ENCODE measurements at regions not wholly inside any gene's neighbourhood (a gene's known extent, or its start where the extent isn't known, plus 50 kb on each side); places are given as distances from the start of the nearest gene placed in this dataset.

DNA sequence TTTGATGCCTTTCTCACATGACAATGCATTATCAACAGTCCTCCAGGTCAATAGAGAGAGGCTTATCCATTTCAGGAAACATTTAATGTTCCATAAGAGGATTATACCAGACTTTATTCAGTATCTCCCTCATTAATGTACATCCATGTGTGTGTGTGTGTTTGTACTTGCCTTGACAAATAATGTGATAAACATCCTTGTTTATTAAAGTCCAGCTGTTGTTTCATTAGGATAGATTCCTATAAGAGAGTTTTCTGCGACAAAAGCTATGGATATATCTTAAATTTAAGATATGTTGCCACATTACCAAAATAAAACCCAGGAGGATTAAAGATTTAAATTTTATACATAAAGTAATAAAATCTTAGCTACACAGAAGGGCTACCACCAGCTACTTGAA, 492.6 kb downstream of the TOX3 start:
- intact Hi-C loops (cut with micrococcal nuclease), result no loop called here
- no peaks in the 10 kb centered on the region for H3K27me3 ChIP-seq (ENCODE audit: control insufficient read depth, insufficient read depth, low read length)
- no peaks in the 10 kb centered on the region for H3K4me1 Mint-ChIP-seq
- DNase-seq (no peak), ATAC-seq (no peak)
- no peak overlapping the region for H3K4me3 Mint-ChIP-seq
- no peaks in the 10 kb centered on the region for H3K27me3 Mint-ChIP-seq (ENCODE audit: low read depth in 2 of 2)
- H3K4me3 ChIP-seq (ENCODE audit: low read length), result no peak overlapping the region
- no peak overlapping the region for H3K27ac ChIP-seq (ENCODE audit: low read length)
- no peaks in the 10 kb centered on the region for H3K36me3 ChIP-seq (ENCODE audit: control insufficient read depth, insufficient read depth, low read length)
- H3K9me3 ChIP-seq (ENCODE audit: control insufficient read depth, insufficient read depth, low read length), result peaks cover 3% of the 10 kb centered on the region
- no peak overlapping the region for H3K27ac Mint-ChIP-seq
- no CpG with 5 or more reads among the region's 1 CpG for WGBS (ENCODE audit: insufficient coverage)
- no peaks in the 10 kb centered on the region for H3K36me3 Mint-ChIP-seq
- H3K9me3 Mint-ChIP-seq, result peaks cover 2% of the 10 kb centered on the region in 2 donors
- TF ChIP-seq, protein P1, sequence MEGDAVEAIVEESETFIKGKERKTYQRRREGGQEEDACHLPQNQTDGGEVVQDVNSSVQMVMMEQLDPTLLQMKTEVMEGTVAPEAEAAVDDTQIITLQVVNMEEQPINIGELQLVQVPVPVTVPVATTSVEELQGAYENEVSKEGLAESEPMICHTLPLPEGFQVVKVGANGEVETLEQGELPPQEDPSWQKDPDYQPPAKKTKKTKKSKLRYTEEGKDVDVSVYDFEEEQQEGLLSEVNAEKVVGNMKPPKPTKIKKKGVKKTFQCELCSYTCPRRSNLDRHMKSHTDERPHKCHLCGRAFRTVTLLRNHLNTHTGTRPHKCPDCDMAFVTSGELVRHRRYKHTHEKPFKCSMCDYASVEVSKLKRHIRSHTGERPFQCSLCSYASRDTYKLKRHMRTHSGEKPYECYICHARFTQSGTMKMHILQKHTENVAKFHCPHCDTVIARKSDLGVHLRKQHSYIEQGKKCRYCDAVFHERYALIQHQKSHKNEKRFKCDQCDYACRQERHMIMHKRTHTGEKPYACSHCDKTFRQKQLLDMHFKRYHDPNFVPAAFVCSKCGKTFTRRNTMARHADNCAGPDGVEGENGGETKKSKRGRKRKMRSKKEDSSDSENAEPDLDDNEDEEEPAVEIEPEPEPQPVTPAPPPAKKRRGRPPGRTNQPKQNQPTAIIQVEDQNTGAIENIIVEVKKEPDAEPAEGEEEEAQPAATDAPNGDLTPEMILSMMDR (IDR thresholded peaks at IDR 0.05), result no peak
- no peaks in the 10 kb centered on the region for H3K4me1 ChIP-seq (ENCODE audit: control insufficient read depth, insufficient read depth, low read length)

GRCh38 chr16:52052818-52053217, 494.1 kb downstream of the TOX3 start:
- Histone ChIP-seq H3K4me3 (ENCODE audit: low read length) (no peak overlapping the region), H3K27ac (ENCODE audit: low read length) (no peak overlapping the region), H3K27me3 (ENCODE audit: control insufficient read depth, insufficient read depth, low read length) (no peaks in the 10 kb centered on the region), H3K9me3 (ENCODE audit: control insufficient read depth, insufficient read depth, low read length) (no peaks in the 10 kb centered on the region), H3K4me1 (ENCODE audit: control insufficient read depth, insufficient read depth, low read length) (no peaks in the 10 kb centered on the region), H3K36me3 (ENCODE audit: control insufficient read depth, insufficient read depth, low read length) (no peaks in the 10 kb centered on the region)
- DNase-seq (no peak), ATAC-seq (no peak)
- Mint-ChIP-seq H3K4me1 (no peaks in the 10 kb centered on the region), H3K27me3 (ENCODE audit: low read depth in 2 of 2) (no peaks in the 10 kb centered on the region), H3K27ac (no peak overlapping the region), H3K4me3 (no peak overlapping the region), H3K9me3 (peaks cover 2% of the 10 kb centered on the region in 2 donors), H3K36me3 (no peaks in the 10 kb centered on the region)
- TF ChIP-seq, protein P1 (IDR thresholded peaks at IDR 0.05), result no peak
- intact Hi-C loops (cut with micrococcal nuclease), result no loop called here

DNA sequence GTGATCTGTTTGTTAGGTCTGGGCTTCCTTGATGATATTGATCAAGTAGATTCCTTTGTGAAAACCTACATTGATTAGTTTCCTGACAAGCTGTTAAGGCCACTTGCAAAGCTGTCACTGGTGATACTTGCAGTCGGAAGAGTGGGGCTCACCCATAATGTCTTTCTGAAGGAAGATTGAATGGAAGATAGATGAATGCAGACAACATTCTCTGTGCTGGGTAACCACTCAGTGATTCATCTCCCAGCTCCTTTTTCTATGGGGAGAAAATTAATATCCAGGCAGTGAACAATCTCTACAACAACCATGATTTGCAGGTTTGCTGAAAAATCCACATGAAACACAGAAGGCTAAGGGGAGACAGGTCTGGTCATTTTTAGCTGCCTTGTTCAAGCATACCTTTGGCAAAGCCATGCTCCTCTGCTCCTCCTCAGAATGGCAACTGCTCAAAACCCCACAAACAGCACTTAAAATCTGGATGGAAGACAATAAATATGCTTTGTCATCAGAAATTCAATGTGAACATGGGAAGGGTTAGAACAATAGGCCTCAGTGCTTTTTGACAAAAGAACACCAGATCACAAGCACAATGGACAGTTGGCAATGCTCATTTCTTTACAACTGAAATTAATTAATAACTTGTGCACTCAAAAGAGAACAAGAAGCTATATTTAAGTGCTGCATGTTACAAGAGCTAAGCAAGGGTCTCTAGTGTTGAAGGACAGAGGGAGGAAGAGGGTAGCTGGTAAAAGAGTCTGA, 495.4 kb downstream of the TOX3 start:
- intact Hi-C loops (cut with micrococcal nuclease), result no loop called here
- WGBS (ENCODE audit: insufficient coverage), result 100% methylated on average over 1 of the region's 1 CpG
- Histone ChIP-seq H3K4me3 (ENCODE audit: low read length) (no peak overlapping the region), H3K9me3 (ENCODE audit: control insufficient read depth, insufficient read depth, low read length) (peaks cover 3% of the 10 kb centered on the region), H3K36me3 (ENCODE audit: control insufficient read depth, insufficient read depth, low read length) (no peaks in the 10 kb centered on the region), H3K27ac (ENCODE audit: low read length) (no peak overlapping the region), H3K27me3 (ENCODE audit: control insufficient read depth, insufficient read depth, low read length) (no peaks in the 10 kb centered on the region), H3K4me1 (ENCODE audit: control insufficient read depth, insufficient read depth, low read length) (no peaks in the 10 kb centered on the region)
- Mint-ChIP-seq H3K27ac (no peak overlapping the region), H3K4me1 (no peaks in the 10 kb centered on the region), H3K36me3 (peaks cover 2% of the 10 kb centered on the region), H3K4me3 (no peak overlapping the region), H3K27me3 (ENCODE audit: low read depth in 2 of 2) (no peaks in the 10 kb centered on the region), H3K9me3 (peaks cover 2 to 6% of the 10 kb centered on the region in 2 donors)
- TF ChIP-seq, protein P1 (IDR thresholded peaks at IDR 0.05), result no peak
- DNase-seq (no peak), ATAC-seq (no peak)

GRCh38 chr16:52050418-52050817, 496.5 kb downstream of the TOX3 start:
- intact Hi-C loops (cut with micrococcal nuclease), result no loop called here
- peaks cover 3% of the 10 kb centered on the region for H3K9me3 ChIP-seq (ENCODE audit: control insufficient read depth, insufficient read depth, low read length)
- DNase-seq (no peak), ATAC-seq (no peak)
- H3K27me3 ChIP-seq (ENCODE audit: control insufficient read depth, insufficient read depth, low read length), result no peaks in the 10 kb centered on the region
- no peaks in the 10 kb centered on the region for H3K4me1 ChIP-seq (ENCODE audit: control insufficient read depth, insufficient read depth, low read length)
- no peak overlapping the region for H3K4me3 ChIP-seq (ENCODE audit: low read length)
- no peaks in the 10 kb centered on the region for H3K36me3 ChIP-seq (ENCODE audit: control insufficient read depth, insufficient read depth, low read length)
- 81% methylated on average over 2 of the region's 2 CpGs for WGBS (ENCODE audit: insufficient coverage)
- Mint-ChIP-seq H3K27me3 (ENCODE audit: low read depth in 2 of 2) (no peaks in the 10 kb centered on the region), H3K4me1 (no peaks in the 10 kb centered on the region), H3K36me3 (peaks cover 14% of the 10 kb centered on the region), H3K27ac (no peak overlapping the region), H3K4me3 (no peak overlapping the region), H3K9me3 (peaks cover 5 to 13% of the 10 kb centered on the region in 2 donors)
- no peak overlapping the region for H3K27ac ChIP-seq (ENCODE audit: low read length)
- TF ChIP-seq, protein P1 (IDR thresholded peaks at IDR 0.05), result no peak
